ENCODE measurements at regions not wholly inside any gene's neighbourhood (a gene's known extent, or its start where the extent isn't known, plus 50 kb on each side); places are given as distances from the start of the nearest gene placed in this dataset.

DNA sequence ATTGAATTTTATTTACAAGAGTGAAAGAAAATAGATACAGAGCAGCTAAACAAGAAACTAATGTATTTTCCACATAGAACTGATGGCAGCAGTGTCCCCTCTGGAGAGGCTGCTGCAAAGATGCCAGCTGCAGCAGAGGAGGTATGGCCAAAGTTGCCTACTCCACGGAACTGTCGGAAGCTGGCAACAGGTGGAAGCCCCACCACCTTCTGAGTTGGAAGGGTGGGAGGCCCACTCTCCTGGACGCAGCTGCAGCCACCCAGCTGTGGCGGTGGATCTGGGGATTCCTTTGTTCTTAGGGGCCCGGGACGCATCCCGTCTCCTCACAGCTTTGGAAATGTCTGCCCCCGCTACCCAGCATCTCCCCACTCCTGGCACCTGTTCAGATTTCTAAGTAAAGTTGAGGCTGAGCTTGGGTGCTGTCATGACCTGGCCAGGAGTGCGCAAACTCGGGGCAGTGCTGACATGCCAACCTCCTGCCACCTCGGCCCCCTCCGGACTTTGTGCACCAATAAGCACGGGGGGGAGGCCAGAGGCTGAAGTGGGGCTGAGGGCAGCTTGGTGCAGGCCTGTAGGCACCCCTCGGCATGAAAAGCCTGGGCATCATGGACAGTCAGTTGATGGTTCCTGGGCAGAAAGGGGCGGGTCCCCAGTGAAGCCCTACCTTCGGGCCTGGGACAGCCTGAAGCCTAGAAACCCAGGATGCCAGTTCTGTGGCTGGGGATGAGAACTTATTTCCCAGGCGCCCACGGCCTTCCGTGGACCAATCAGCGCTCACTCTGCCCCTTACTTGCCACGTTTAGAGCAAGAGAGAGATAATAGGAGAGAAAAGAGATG, 1071.4 kb downstream of the JRKL start:
- TF ChIP-seq, protein P1, sequence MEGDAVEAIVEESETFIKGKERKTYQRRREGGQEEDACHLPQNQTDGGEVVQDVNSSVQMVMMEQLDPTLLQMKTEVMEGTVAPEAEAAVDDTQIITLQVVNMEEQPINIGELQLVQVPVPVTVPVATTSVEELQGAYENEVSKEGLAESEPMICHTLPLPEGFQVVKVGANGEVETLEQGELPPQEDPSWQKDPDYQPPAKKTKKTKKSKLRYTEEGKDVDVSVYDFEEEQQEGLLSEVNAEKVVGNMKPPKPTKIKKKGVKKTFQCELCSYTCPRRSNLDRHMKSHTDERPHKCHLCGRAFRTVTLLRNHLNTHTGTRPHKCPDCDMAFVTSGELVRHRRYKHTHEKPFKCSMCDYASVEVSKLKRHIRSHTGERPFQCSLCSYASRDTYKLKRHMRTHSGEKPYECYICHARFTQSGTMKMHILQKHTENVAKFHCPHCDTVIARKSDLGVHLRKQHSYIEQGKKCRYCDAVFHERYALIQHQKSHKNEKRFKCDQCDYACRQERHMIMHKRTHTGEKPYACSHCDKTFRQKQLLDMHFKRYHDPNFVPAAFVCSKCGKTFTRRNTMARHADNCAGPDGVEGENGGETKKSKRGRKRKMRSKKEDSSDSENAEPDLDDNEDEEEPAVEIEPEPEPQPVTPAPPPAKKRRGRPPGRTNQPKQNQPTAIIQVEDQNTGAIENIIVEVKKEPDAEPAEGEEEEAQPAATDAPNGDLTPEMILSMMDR (IDR thresholded peaks at IDR 0.05) = no peak

DNA sequence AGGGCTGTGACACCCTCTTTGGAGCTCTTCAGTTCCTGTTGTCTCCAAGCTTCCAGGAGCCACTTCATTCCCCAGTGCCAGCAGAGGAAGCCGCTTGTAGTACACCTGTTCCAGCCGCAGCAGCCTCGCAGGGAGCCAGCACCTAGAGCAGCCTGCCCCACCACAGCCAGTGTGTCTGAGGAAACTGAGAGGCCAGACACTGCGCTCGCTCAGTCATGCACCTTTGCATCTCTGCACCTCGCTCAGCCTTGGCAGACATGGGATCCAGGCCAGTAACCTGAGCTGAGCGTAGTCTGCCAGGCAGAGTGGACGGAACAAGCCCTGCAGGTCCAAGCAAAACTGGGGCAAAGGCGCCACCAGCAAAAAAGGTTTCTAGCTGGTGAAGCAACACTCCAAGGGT, 1072.1 kb downstream of the JRKL start:
- TF ChIP-seq, protein P1 (IDR thresholded peaks at IDR 0.05) = no peak

DNA sequence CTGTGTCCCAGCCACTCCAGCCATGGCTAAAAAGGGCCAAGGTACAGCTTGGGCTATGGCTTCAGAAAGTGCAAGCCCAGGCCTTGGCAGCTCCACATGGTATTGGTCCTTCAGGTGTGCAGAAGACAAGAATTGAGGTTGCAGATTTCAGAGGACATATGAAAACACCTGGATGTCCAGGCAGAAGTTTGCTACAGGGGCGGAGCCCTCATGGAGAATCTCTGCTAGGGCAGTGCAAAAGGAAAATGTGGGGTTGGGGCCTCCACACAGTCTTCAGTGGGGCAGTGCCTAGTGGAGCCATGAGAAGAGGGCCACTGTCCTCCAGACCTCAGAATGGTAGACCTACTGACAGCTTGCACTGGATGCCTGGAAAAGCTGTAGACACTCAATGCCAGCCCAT, 1074.1 kb downstream of the JRKL start:
- TF ChIP-seq, protein P1 (IDR thresholded peaks at IDR 0.05) = no peak

DNA sequence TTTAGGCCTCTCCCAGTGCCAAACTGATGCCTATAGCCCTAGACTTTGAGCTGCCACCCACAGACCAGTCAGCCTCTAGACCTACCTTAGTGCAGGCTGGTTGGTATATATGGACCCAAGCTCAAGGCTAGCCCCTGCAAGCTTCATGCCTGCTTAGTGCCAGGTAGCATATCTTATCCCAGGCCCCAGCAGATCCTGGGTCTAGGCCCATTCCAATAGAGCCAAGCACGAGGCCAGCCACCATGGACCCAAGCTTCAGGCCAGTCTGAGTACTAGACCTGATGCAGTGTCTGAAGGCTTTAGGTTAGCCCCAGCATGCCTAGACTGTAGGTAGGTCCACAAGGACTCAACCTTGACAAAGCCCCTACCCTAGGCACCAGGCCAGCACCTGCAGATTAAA, 1081.7 kb downstream of the JRKL start:
- TF ChIP-seq, protein P1 (IDR thresholded peaks at IDR 0.05) = no peak

DNA sequence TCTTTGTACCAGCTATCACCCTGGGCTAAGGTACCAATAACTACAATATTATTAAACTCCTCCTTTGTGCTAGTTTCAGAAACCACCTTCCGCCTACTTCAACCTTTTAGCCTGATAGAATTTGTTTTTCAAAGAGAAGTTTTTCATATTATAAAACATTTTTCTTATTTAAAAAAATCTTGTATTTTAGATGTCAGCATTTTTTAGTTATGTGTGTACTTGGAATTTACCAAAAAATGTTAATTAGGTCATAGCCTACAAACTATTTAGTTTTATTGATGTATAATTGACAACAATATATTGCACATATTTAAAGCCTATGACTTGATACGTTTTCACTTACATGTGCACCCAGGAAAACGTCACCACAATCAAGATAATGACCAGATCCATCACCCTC, 1097.6 kb downstream of the JRKL start:
- TF ChIP-seq, protein P1 (IDR thresholded peaks at IDR 0.05) = no peak

DNA sequence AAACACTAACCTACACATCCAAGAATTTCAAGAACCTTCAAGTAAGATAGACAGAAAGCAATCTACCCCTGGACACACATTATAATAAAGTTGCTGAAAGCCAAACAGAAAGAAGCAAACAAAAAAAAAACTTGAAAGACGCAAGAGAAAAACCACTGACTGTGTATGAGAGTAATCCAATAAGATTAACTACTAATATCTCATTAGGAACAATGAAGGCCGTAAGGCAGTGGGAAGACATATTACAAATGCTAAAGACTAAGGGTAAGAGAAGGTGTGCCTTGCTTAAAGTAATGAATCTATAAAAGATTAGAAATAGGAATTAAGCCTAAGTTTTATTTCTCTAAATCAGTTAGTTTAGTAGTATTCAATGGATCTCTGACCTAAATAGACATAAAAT, 1109.1 kb downstream of the JRKL start:
- TF ChIP-seq, protein P1 (IDR thresholded peaks at IDR 0.05) = no peak

DNA sequence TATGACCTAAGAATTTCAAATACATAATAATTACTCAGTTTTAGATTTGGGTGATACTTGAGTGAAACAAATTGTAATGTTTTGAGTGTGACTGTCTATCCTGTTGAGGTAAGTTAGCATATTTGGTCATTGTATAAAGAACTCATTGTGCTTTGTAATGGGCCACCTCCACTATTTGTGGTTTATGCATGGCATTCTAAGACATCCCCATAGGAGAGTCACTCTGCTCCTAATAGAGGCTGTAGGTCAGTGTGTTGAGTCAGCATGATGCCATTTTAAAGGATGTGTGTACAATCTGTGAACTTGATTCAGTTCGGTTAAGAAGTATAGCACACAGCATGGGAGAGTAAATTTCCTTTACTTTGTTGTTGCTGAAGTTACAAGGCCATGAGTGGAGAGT, 1112.4 kb downstream of the JRKL start:
- TF ChIP-seq, protein P1 (IDR thresholded peaks at IDR 0.05) = no peak
